ENCODE measurements at regions not wholly inside any gene's neighbourhood (a gene's known extent, or its start where the extent isn't known, plus 50 kb on each side); places are given as distances from the start of the nearest gene placed in this dataset.
"Not testable (repeated sequence)": the region's sequence is repeated elsewhere in the genome, so short reads cannot be mapped to it uniquely, and the experiment has no call there.

DNA sequence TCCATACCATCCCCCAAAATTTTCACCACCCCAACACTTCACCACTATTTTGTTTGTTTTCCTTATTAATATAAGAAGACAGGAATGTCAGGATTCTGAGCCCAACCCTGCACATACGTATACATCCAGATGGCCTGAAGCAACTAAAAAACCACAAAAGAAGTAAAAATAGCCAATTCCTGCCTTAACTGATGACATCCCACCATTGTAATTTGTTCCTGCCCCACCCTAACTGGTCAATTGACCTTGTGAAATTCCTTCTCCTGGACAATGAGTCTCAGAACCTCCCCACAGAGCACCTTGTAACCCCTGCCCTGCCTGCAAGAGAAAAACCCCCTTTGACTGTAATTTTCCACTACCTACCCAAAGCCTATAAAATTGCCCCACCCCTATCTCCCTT is 132.5 kb downstream of the ZNF675 start:
- TF ChIP-seq, protein P1, sequence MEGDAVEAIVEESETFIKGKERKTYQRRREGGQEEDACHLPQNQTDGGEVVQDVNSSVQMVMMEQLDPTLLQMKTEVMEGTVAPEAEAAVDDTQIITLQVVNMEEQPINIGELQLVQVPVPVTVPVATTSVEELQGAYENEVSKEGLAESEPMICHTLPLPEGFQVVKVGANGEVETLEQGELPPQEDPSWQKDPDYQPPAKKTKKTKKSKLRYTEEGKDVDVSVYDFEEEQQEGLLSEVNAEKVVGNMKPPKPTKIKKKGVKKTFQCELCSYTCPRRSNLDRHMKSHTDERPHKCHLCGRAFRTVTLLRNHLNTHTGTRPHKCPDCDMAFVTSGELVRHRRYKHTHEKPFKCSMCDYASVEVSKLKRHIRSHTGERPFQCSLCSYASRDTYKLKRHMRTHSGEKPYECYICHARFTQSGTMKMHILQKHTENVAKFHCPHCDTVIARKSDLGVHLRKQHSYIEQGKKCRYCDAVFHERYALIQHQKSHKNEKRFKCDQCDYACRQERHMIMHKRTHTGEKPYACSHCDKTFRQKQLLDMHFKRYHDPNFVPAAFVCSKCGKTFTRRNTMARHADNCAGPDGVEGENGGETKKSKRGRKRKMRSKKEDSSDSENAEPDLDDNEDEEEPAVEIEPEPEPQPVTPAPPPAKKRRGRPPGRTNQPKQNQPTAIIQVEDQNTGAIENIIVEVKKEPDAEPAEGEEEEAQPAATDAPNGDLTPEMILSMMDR (IDR thresholded peaks at IDR 0.05), result no peak
- no peak for TF ChIP-seq POLR2A (IDR thresholded peaks at IDR 0.05)
- intact Hi-C loops (cut with DNase I; ENCODE audit: low total_unique reads), result no loop called here
- WGBS, 2 donors, result 53 to 62% methylated on average over 1 of the region's 1 CpG

GRCh38 chr19:23550102-23550501 is 136.9 kb downstream of the ZNF675 start:
- DNase-seq (ENCODE audit: low spot score in 2 of 2), result peak in 1 of 2 donors; percentile 68
- WGBS, 2 donors, result 45 to 60% methylated on average over 2 of the region's 2 CpGs
- H3K4me3 ChIP-seq (ENCODE audit: low read depth, poor library complexity, severe bottlenecking); intact Hi-C loops (cut with DNase I; ENCODE audit: low total_unique reads): not testable (repeated sequence)

More for the DNA sequence above, 132.5 kb downstream of the ZNF675 start:
- DNase-seq (ENCODE audit: low spot score in 2 of 2), result no peak
- H3K4me3 ChIP-seq (ENCODE audit: low read depth, poor library complexity, severe bottlenecking), result no peak overlapping the region

DNA sequence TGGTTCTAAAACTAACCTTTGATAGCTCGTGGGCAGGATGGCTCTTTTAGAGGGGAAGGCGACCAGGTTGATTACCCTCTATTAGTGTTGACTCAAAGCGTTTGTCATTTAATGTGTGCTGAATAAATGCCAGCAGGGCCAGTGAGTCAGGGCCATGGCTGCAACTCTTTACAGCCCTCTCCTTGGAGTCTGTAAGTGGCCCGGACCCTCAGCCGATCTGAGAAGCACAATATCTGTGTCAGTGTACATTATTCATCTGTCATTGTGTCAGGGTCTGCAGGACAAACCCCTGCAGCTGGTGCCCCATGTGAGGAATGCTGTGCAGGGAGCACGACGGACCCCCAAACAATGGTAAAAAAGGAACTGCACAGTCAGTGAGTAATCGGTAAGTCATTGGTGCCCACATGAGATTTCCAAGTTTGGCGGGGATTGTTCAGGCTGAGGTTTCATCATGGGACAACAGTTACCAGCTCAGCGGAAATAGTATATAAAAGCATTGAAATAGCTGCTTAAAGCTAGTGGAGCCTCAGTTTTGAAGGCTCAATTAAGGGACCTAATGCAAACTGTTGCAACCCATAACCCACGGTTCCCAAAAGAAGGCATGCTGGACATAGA is 139.1 kb downstream of the ZNF675 start:
- TF ChIP-seq POLR2A (IDR thresholded peaks at IDR 0.05), result no peak
- TF ChIP-seq, protein P1 (IDR thresholded peaks at IDR 0.05), result no peak
- 80 to 88% methylated on average over 11 of the region's 11 CpGs for WGBS, 2 donors
- DNase-seq (ENCODE audit: low spot score in 2 of 2), result peak in 1 of 2 donors; percentile 49
- intact Hi-C loops (cut with DNase I; ENCODE audit: low total_unique reads), result no loop called here
- H3K4me3 ChIP-seq (ENCODE audit: low read depth, poor library complexity, severe bottlenecking), result no peak overlapping the region

GRCh38 chr19:23547156-23547555 is 139.9 kb downstream of the ZNF675 start:
- peak in 1 of 2 donors; percentile 25 for DNase-seq (ENCODE audit: low spot score in 2 of 2)
- intact Hi-C loops (cut with DNase I; ENCODE audit: low total_unique reads), result no loop called here
- 79 to 87% methylated on average over 3 of the region's 3 CpGs for WGBS, 2 donors
- TF ChIP-seq, protein P1 (IDR thresholded peaks at IDR 0.05), result no peak
- TF ChIP-seq POLR2A (IDR thresholded peaks at IDR 0.05), result no peak
- no peak overlapping the region for H3K4me3 ChIP-seq (ENCODE audit: low read depth, poor library complexity, severe bottlenecking)

DNA sequence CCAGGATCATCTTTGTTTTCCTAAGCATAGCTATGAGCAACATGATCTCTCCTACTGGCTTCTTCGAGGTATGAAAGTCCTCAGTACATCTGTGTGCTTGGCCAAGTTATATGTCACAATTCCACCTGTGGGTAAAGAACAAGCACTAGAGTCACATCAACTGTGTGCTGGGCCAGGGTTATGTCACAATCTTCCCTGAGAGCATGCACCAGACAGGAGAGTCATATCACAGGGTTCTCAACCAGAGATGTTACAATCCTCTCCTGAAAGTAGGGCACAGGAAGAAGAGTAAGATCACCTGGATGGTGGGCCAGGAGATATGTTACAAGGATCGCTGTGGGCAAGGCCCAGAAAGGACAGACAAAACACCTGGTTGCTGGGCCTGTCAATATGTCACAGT is 143.7 kb downstream of the ZNF675 start:
- WGBS, 2 donors, result 62 to 76% methylated on average over 2 of the region's 2 CpGs
- TF ChIP-seq POLR2A (IDR thresholded peaks at IDR 0.05), result no peak
- TF ChIP-seq, protein P1 (IDR thresholded peaks at IDR 0.05), result no peak
- intact Hi-C loops (cut with DNase I; ENCODE audit: low total_unique reads), result no loop called here
- peak in 1 of 2 donors; percentile 21 for DNase-seq (ENCODE audit: low spot score in 2 of 2)
- H3K4me3 ChIP-seq (ENCODE audit: low read depth, poor library complexity, severe bottlenecking), result no peak overlapping the region

- 38 to 56% methylated on average over 1 of the region's 1 CpG for WGBS, 2 donors
Observed at GRCh38 chr19:23542562-23542961, 144.4 kb downstream of the ZNF675 start.

More at GRCh38 chr19:23542562-23542961, 144.4 kb downstream of the ZNF675 start:
- H3K4me3 ChIP-seq (ENCODE audit: low read depth, poor library complexity, severe bottlenecking), result no peak overlapping the region
- DNase-seq (ENCODE audit: low spot score in 2 of 2), result no peak
- intact Hi-C loops (cut with DNase I; ENCODE audit: low total_unique reads), result no loop called here
- TF ChIP-seq POLR2A (IDR thresholded peaks at IDR 0.05), result no peak
- TF ChIP-seq, protein P1 (IDR thresholded peaks at IDR 0.05), result no peak
